ENCODE measurements at regions not wholly inside any gene's neighbourhood (a gene's known extent, or its start where the extent isn't known, plus 50 kb on each side); places are given as distances from the start of the nearest gene placed in this dataset.
A peak's percentile ranks its signal among the peaks of the same experiment; 100 is the strongest.

DNA sequence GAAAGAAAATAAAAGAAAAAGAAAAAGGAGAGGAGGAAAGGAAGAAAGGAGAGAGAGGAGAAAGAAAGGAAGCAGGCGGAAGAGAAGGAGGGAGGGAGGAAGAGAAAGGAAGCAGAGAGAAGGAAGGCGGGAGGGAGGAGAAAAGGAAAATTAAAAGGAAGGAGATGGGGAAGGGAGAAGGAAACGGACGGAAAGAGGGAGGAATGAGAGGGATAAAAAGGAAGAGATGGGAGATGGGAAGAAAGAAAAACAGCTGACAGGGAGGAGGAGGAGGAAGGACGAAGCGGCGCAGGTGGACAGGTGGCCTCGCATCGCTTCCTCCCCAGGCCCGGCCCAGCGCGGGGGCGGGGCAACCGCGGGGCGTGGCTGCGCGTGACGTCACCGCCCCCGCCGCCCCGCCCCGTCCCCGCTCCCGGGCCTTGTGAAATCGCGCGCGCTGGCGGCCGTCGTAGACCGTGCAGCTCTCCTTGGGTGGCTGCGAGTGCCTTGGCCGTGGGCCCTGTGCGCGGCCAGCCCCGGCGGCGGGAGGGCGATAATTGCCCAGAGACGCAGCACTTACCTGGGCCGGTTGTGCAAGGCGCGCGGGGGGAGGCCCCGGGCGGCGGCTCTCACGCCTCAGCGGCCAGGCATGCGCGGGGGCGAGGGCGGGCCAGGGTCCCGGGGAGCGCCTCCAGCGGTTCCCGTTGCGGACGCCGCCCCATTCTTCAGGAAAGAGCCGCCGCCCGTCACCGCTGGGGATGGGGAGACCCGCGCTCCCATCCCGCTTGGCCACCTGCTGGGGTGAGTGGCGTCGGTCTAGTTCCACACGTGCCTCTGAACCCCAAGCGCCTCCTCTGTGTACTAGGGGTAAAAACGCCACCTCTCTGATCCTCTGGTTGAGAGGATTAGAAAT lies 49.6 kb upstream of the FOXE1 start:
- Histone ChIP-seq H3K27ac (ENCODE audit: low read length) (no peak overlapping the region), H3K36me3 (ENCODE audit: control insufficient read depth in 2 of 2, extremely low read depth in 1 of 2, insufficient read depth in 1 of 2, low read length in 1 of 2) (no peaks in the 10 kb centered on the region), H3K4me1 (ENCODE audit: control insufficient read depth in 1 of 2, extremely low read depth in 1 of 2, insufficient read depth in 2 of 2, low read length in 2 of 2) (peaks cover 0 to 12% of the 10 kb centered on the region in 2 experiments), H3K4me3 (ENCODE audit: control insufficient read depth in 1 of 2, extremely low read depth in 1 of 2, low read length in 1 of 2) (peak overlapping the region; percentile 28 to 46), H3K9me3 (no peaks in the 10 kb centered on the region), H3K27me3 (replicated peaks in 1 of 2; ENCODE audit: control insufficient read depth in 2 of 2, extremely low read depth in 1 of 2, insufficient read depth in 2 of 2, low read length in 1 of 2) (peaks cover 13 to 16% of the 10 kb centered on the region in 2 experiments)
- POLR2A ChIA-PET = interaction anchor here in 1 of 2 donors (0.5 kb wide), 1 partner anchor 745 kb away, joined by 4 read pairs; no protein-coding TSS in a partner anchor
- Mint-ChIP-seq H3K27me3 (peaks cover 14 to 19% of the 10 kb centered on the region in 2 donors), H3K36me3 (no peaks in the 10 kb centered on the region), H3K27ac (no peak overlapping the region), H3K4me1 (peaks cover 5 to 20% (median 10%) of the 10 kb centered on the region in 3 donors), H3K4me3 (peak overlapping the region; percentile 75 to 81 (median 80)), H3K9me3 (no peaks in the 10 kb centered on the region)
- WGBS (ENCODE audit: insufficient coverage) = 3% methylated on average over 75 of the region's 75 CpGs
- CTCF ChIA-PET = interaction anchor here in 1 of 2 donors (0.5 to 1.2 kb wide), 2 partner anchors 38 to 64 kb away, joined by 3 read pairs; no protein-coding TSS in a partner anchor
- DNase-seq (peak; percentile 42 to 86 (median 67)), ATAC-seq (replicated peaks in 1 of 4) (peak; percentile 94 to 98 (median 97))
